Naive thymus-derived CD4-positive, alpha-beta T cell (primary cell): ENCODE measurements at regions not wholly inside any gene's neighbourhood (a gene's known extent, or its start where the extent isn't known, plus 50 kb on each side); places are given as distances from the start of the nearest gene placed in this dataset.

ENCODE experiments used
- ATAC-seq: fragments of 150-1000 bp; cut with Tn5 transposase; 2 replicates; pipeline ENCODE4 v1.10.0; 2021; ENCODE audit warnings: mild to moderate bottlenecking, moderate library complexity
- CTCF ChIA-PET: fragments of 350-600 bp; sonication (Branson Sonifier 250); formaldehyde crosslinking; loops from one replicate; lab custom pipeline; 2021; ENCODE audit warnings: antibody characterized with exemption; lab: Charles Lee
- POLR2A ChIA-PET: fragments of 350-600 bp; sonication (Branson Sonifier 250); formaldehyde crosslinking; loops from one replicate; lab custom pipeline; 2021; ENCODE audit warnings: antibody characterized with exemption, inconsistent platforms; lab: Charles Lee
- DNase-seq, 9 donors: peaks; one replicate each; pipeline versions ENCODE4 v3.0.0 to v3.0.0-alpha.2; 2020 to 2022; ENCODE audit warnings: mixed read lengths in 1 of 9
- H3K27ac ChIP-seq: one replicate; pipeline ENCODE4 v1.7.0; 2013; ENCODE audit warnings: mild to moderate bottlenecking, low read depth, low read length, moderate library complexity
- H3K27me3 ChIP-seq, 2 donors: one replicate each; pipeline ENCODE4 v1.7.0; 2013; ENCODE audit warnings: low read length in 2 of 2, mild to moderate bottlenecking in 2 of 2, moderate library complexity in 2 of 2; ENCODE audit not compliant: control insufficient read depth in 2 of 2, insufficient read depth in 2 of 2
- H3K36me3 ChIP-seq, 3 experiments: 1 replicate in 2 of 3; 2 replicates in 1 of 3; pipeline ENCODE4 v1.7.0; 2013; ENCODE audit warnings: low read length in 3 of 3, mild to moderate bottlenecking in 3 of 3, moderate library complexity in 1 of 3; ENCODE audit not compliant: insufficient read depth in 3 of 3, control insufficient read depth in 2 of 3
- H3K4me1 ChIP-seq, 2 donors: one replicate each; pipeline ENCODE4 v1.7.0; 2013; ENCODE audit warnings: low read length in 2 of 2, mild to moderate bottlenecking in 2 of 2, moderate library complexity in 1 of 2; ENCODE audit not compliant: control insufficient read depth in 2 of 2, insufficient read depth in 2 of 2
- H3K4me3 ChIP-seq: 2 replicates; pipeline ENCODE4 v1.7.0; 2013; ENCODE audit warnings: mild to moderate bottlenecking, low read length
- H3K9me3 ChIP-seq, 3 experiments: 1 replicate in 2 of 3; 2 replicates in 1 of 3; pipeline ENCODE4 v1.7.0; 2013; ENCODE audit warnings: low read length in 3 of 3; ENCODE audit not compliant: control insufficient read depth in 2 of 3
- H3K27ac Mint-ChIP-seq, 9 donors: one replicate each; pipeline ENCODE4 v1.8.0; 2020 to 2022; ENCODE audit warnings: mixed read lengths in 9 of 9, mild to moderate bottlenecking in 8 of 9, moderate library complexity in 5 of 9, inconsistent platforms in 2 of 9
- H3K27me3 Mint-ChIP-seq, 5 donors: one replicate each; pipeline ENCODE4 v1.8.0; 2021 to 2022; ENCODE audit warnings: mixed read lengths in 5 of 5, mild to moderate bottlenecking in 1 of 5
- H3K36me3 Mint-ChIP-seq, 5 donors: one replicate each; pipeline ENCODE4 v1.8.0; 2020 to 2022; ENCODE audit warnings: mixed read lengths in 5 of 5, mild to moderate bottlenecking in 3 of 5, inconsistent platforms in 1 of 5
- H3K4me1 Mint-ChIP-seq, 7 donors: one replicate each; pipeline ENCODE4 v1.8.0; 2020 to 2022; ENCODE audit warnings: mixed read lengths in 7 of 7, mild to moderate bottlenecking in 3 of 7, inconsistent platforms in 1 of 7
- H3K4me3 Mint-ChIP-seq, 10 donors: one replicate each; pipeline ENCODE4 v1.8.0; 2020 to 2022; ENCODE audit warnings: mild to moderate bottlenecking in 10 of 10, mixed read lengths in 10 of 10, moderate library complexity in 6 of 10, inconsistent platforms in 2 of 10
- H3K9me3 Mint-ChIP-seq, 11 donors: one replicate each; pipeline ENCODE4 v1.8.0; 2020 to 2022; ENCODE audit warnings: mixed read lengths in 11 of 11, mild to moderate bottlenecking in 4 of 11, inconsistent platforms in 1 of 11, moderate library complexity in 1 of 11
- intact Hi-C, 2 donors: fragments of 100-400 bp; cut with micrococcal nuclease; formaldehyde crosslinking; loops; one replicate each; pipeline ENCODE4 v1.15.1; 2023

- ChIA-PET POLR2A (no interaction called here), CTCF (no interaction called here)
- no peak overlapping the region for H3K27ac ChIP-seq
- Mint-ChIP-seq H3K27me3 (no peaks in the 10 kb centered on the region), H3K4me3 (peak overlapping the region in 5 of 10 donors; percentile 15 to 36 (median 34)), H3K36me3 (no peaks in the 10 kb centered on the region), H3K4me1 (peaks cover 0 to 11% (median 0%) of the 10 kb centered on the region in 7 donors), H3K27ac (peak overlapping the region in 1 of 9 donors; percentile 37), H3K9me3 (peaks cover 0 to 14% (median 3%) of the 10 kb centered on the region in 11 donors)
- no peaks in the 10 kb centered on the region for H3K36me3 ChIP-seq
- H3K4me3 ChIP-seq: no peak overlapping the region
- H3K4me1 ChIP-seq: no peaks in the 10 kb centered on the region
- no peak for DNase-seq
- H3K9me3 ChIP-seq: no peaks in the 10 kb centered on the region
- ATAC-seq: no peak
- no peaks in the 10 kb centered on the region for H3K27me3 ChIP-seq
- intact Hi-C loops: no loop called here
These were observed 355.8 kb downstream of the KLHL4 start for GRCh38 chrX:87873347-87873941.

GRCh38 chrX:87874043-87874442 is 356.4 kb downstream of the KLHL4 start:
- Mint-ChIP-seq H3K4me1 (peaks cover 0 to 11% (median 0%) of the 10 kb centered on the region in 7 donors), H3K27ac (no peak overlapping the region), H3K36me3 (no peaks in the 10 kb centered on the region), H3K4me3 (peak overlapping the region in 2 of 10 donors; percentile 27 to 36), H3K9me3 (peaks cover 0 to 14% (median 3%) of the 10 kb centered on the region in 11 donors), H3K27me3 (no peaks in the 10 kb centered on the region)
- DNase-seq (no peak), ATAC-seq (no peak)
- intact Hi-C loops: no loop called here
- POLR2A ChIA-PET: no interaction called here
- Histone ChIP-seq H3K4me1 (no peaks in the 10 kb centered on the region), H3K36me3 (no peaks in the 10 kb centered on the region), H3K27ac (no peak overlapping the region), H3K9me3 (no peaks in the 10 kb centered on the region), H3K4me3 (no peak overlapping the region), H3K27me3 (no peaks in the 10 kb centered on the region)
- CTCF ChIA-PET: no interaction called here

DNA sequence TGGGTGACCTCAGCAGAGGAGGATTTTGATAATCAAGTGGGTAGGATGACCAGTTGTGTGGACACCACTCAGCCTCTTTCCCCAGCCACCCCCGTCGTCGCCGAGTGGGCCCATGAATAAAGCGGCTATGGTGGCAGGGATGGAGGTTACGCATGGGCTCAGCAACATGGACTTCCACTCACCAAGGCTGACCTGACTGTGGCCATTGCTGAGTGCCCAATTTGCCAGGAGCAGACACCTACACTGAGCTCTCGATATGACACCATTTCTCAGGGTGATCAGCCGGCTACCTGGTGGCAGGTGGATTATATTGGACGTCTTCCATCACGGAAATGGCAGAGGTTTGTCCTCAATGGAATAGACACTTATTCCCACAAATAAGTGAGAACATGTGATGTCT is 361.3 kb downstream of the KLHL4 start:
- intact Hi-C loops: no loop called here
- ChIA-PET POLR2A (no interaction called here), CTCF (no interaction called here)
- peaks cover 0 to 1% (median 0%) of the 10 kb centered on the region in 7 donors for H3K4me1 Mint-ChIP-seq
- no peak overlapping the region for H3K27ac Mint-ChIP-seq
- peaks cover 0 to 4% (median 1%) of the 10 kb centered on the region in 11 donors for H3K9me3 Mint-ChIP-seq
- Histone ChIP-seq H3K9me3 (no peaks in the 10 kb centered on the region), H3K27ac (no peak overlapping the region), H3K36me3 (no peaks in the 10 kb centered on the region), H3K4me3 (no peak overlapping the region), H3K4me1 (no peaks in the 10 kb centered on the region), H3K27me3 (no peaks in the 10 kb centered on the region)
- DNase-seq (no peak), ATAC-seq (no peak)
- no peaks in the 10 kb centered on the region for H3K36me3 Mint-ChIP-seq
- no peak overlapping the region for H3K4me3 Mint-ChIP-seq
- H3K27me3 Mint-ChIP-seq: no peaks in the 10 kb centered on the region

DNA sequence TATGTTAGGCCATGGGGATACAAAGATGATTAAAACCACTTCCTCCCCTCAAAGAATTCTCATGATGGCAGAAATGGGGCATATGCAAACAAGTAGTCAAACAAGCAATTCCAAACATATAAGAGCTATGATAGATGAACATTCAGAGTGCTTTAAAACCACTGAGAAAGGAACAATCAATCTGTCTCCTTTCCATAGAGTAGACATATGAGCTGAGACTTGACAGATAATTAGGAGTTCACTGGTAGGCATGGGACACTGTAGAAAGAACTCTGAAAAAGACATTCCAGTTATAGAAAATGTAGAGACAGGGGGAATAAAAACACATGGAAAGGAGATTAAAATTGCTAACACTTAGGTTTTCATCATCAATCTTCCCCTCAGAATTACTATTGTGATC is 372.8 kb downstream of the KLHL4 start:
- no peak for ATAC-seq
- Mint-ChIP-seq H3K9me3 (peaks cover 0 to 1% (median 0%) of the 10 kb centered on the region in 11 donors), H3K27ac (no peak overlapping the region), H3K4me1 (no peaks in the 10 kb centered on the region), H3K4me3 (no peak overlapping the region), H3K27me3 (no peaks in the 10 kb centered on the region), H3K36me3 (no peaks in the 10 kb centered on the region)
- no peaks in the 10 kb centered on the region for H3K9me3 ChIP-seq
- no peaks in the 10 kb centered on the region for H3K4me1 ChIP-seq
- no peak overlapping the region for H3K4me3 ChIP-seq
- no peak for DNase-seq
- POLR2A ChIA-PET: no interaction called here
- intact Hi-C loops: no loop called here
- H3K27ac ChIP-seq: no peak overlapping the region
- H3K36me3 ChIP-seq: no peaks in the 10 kb centered on the region
- no peaks in the 10 kb centered on the region for H3K27me3 ChIP-seq
- CTCF ChIA-PET: no interaction called here

DNA sequence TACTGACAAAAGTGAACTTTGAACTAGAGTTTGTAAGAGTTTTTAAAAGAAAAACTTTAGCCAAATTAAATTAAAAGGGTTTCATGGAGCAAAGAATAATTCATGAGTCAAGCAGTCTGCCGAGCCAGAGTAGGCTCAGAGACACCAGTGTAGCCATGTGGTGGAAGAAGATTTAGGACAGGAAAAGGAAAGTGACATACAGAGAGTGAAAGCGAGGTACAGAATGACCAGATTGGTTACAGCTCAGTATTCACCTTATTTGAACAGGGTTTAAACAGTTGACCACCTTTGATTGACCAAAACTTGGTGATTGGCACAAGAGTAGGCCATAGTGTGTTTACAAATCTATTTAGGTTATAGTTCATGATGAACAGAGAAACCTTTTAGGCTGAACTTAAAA is 377.8 kb downstream of the KLHL4 start:
- Histone ChIP-seq H3K27me3 (no peaks in the 10 kb centered on the region), H3K9me3 (no peaks in the 10 kb centered on the region), H3K36me3 (no peaks in the 10 kb centered on the region), H3K4me1 (no peaks in the 10 kb centered on the region), H3K27ac (no peak overlapping the region), H3K4me3 (no peak overlapping the region)
- DNase-seq (no peak), ATAC-seq (no peak)
- ChIA-PET CTCF (no interaction called here), POLR2A (no interaction called here)
- H3K9me3 Mint-ChIP-seq: no peaks in the 10 kb centered on the region
- intact Hi-C loops: no loop called here
- H3K4me3 Mint-ChIP-seq: no peak overlapping the region
- no peaks in the 10 kb centered on the region for H3K36me3 Mint-ChIP-seq
- H3K27me3 Mint-ChIP-seq: no peaks in the 10 kb centered on the region
- H3K4me1 Mint-ChIP-seq: peaks cover 0 to 3% (median 0%) of the 10 kb centered on the region in 7 donors
- no peak overlapping the region for H3K27ac Mint-ChIP-seq

DNA sequence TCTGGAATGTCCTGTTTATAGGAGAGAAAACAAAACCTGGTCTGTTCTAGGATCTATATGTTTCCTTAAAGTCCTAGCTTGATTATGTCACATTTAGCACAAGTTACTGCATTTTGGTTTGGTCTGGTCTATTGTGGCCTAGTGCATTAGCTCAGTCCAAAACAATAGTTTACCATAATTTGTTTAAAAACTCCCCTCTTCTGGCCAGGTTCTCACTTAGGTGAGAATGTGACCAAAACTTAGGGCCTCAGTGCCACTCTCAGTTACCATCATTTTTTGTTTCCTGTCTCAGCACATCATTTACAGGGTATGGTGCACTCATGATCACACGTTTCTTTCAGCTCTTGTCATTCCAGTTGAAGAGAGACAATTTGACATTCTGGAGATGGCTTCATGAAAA is 378.5 kb downstream of the KLHL4 start:
- peaks cover 0 to 2% (median 0%) of the 10 kb centered on the region in 11 donors for H3K9me3 Mint-ChIP-seq
- H3K27me3 Mint-ChIP-seq: no peaks in the 10 kb centered on the region
- ChIA-PET CTCF (no interaction called here), POLR2A (no interaction called here)
- Histone ChIP-seq H3K27me3 (no peaks in the 10 kb centered on the region), H3K4me3 (no peak overlapping the region), H3K27ac (no peak overlapping the region), H3K9me3 (no peaks in the 10 kb centered on the region), H3K4me1 (no peaks in the 10 kb centered on the region), H3K36me3 (no peaks in the 10 kb centered on the region)
- no peaks in the 10 kb centered on the region for H3K36me3 Mint-ChIP-seq
- no peak overlapping the region for H3K27ac Mint-ChIP-seq
- peaks cover 0 to 9% (median 0%) of the 10 kb centered on the region in 7 donors for H3K4me1 Mint-ChIP-seq
- ATAC-seq (no peak), DNase-seq (no peak)
- intact Hi-C loops: no loop called here
- no peak overlapping the region for H3K4me3 Mint-ChIP-seq

- Mint-ChIP-seq H3K36me3 (no peaks in the 10 kb centered on the region), H3K27ac (peak overlapping the region in 1 of 9 donors; percentile 59), H3K4me3 (peak overlapping the region in 5 of 10 donors; percentile 25 to 73 (median 63)), H3K27me3 (no peaks in the 10 kb centered on the region), H3K4me1 (peaks cover 0 to 13% (median 0%) of the 10 kb centered on the region in 7 donors), H3K9me3 (peaks cover 0 to 2% (median 0%) of the 10 kb centered on the region in 11 donors)
- intact Hi-C loops: no loop called here
- POLR2A ChIA-PET: no interaction called here
- Histone ChIP-seq H3K36me3 (no peaks in the 10 kb centered on the region), H3K4me3 (no peak overlapping the region), H3K27ac (no peak overlapping the region), H3K27me3 (no peaks in the 10 kb centered on the region), H3K9me3 (no peaks in the 10 kb centered on the region), H3K4me1 (no peaks in the 10 kb centered on the region)
- ATAC-seq (no peak), DNase-seq (peak in 1 of 9 donors; percentile 18)
- CTCF ChIA-PET: no interaction called here
These were observed 382.8 kb downstream of the KLHL4 start for GRCh38 chrX:87900320-87900908.
